Endothelial cell of umbilical vein (primary cell): ENCODE measurements at regions not wholly inside any gene's neighbourhood (a gene's known extent, or its start where the extent isn't known, plus 50 kb on each side); places are given as distances from the start of the nearest gene placed in this dataset.

Experiments
- BruUV-seq: library from RNA; stranded (reverse); fragments of 400-500 nt; replicated peaks from 2 replicates; lab custom pipeline; 2021; lab: Mats Ljungman, UMichigan
- CTCF ChIA-PET: fragments of 300-600, 350-600 bp; sonication (Branson Sonifier 250); formaldehyde crosslinking; loops from one replicate; lab custom pipeline; 2021; ENCODE audit warnings: antibody characterized with exemption, inconsistent platforms; lab: Charles Lee
- POLR2A ChIA-PET: fragments of 300-600, 350-600 bp; sonication (Branson Sonifier 250); formaldehyde crosslinking; loops from one replicate; lab custom pipeline; 2021; ENCODE audit warnings: antibody characterized with exemption, inconsistent platforms; lab: Charles Lee
- DNase-seq: peaks from one replicate; pipeline ENCODE4 v3.0.0-alpha.2; 2011; ENCODE audit warnings: low read depth, low spot score
- FAIRE-seq: peaks from 2 replicates; lab custom pipeline; 2011; peaks lifted over from hg19 to GRCh38; lab: Jason Lieb, UNC
- H2AFZ ChIP-seq: 2 replicates; pipeline ENCODE4 v1.6.0; 2012; ENCODE audit warnings: low read depth, low read length, control low read depth, inconsistent platforms
- H3K27ac ChIP-seq: 2 replicates; pipeline ENCODE4 v1.5.1; 2011; ENCODE audit warnings: low read depth, mild to moderate bottlenecking, control low read depth, low read length, moderate library complexity; ENCODE audit not compliant: insufficient read depth
- H3K27me3 ChIP-seq, 2 experiments: 2 replicates each; pipeline versions ENCODE4 v1.6.0 to v1.6.1; 2011; ENCODE audit warnings: low read length in 2 of 2, mixed read lengths in 1 of 2; ENCODE audit not compliant: control insufficient read depth in 2 of 2, insufficient read depth in 2 of 2
- H3K36me3 ChIP-seq, 2 experiments: 2 replicates in 1 of 2; 3 replicates in 1 of 2; pipeline ENCODE4 v1.5.1; 2011; ENCODE audit warnings: low read length in 2 of 2, mild to moderate bottlenecking in 1 of 2, moderate library complexity in 1 of 2; ENCODE audit not compliant: control insufficient read depth in 2 of 2, insufficient read depth in 2 of 2; ENCODE audit errors: extremely low read depth in 1 of 2
- H3K4me1 ChIP-seq: 3 replicates; pipeline ENCODE4 v1.5.1; 2011; ENCODE audit warnings: mild to moderate bottlenecking, low read length; ENCODE audit not compliant: control insufficient read depth, insufficient read depth; ENCODE audit errors: extremely low read depth
- H3K4me2 ChIP-seq: 2 replicates; pipeline ENCODE4 v1.6.1; 2011; ENCODE audit warnings: low read length, control low read depth, mixed read lengths; ENCODE audit not compliant: insufficient read depth
- H3K4me3 ChIP-seq, 3 experiments: fragments of 200-600 bp in 1 of 3; sonication (generic), shearing (Covaris generic) in 1 of 3; replicated peaks in 1 of 3; 2 replicates each; pipeline ENCODE4 v1.5.1; 2011 to 2016; ENCODE audit warnings: control low read depth in 3 of 3, low read length in 3 of 3, mild to moderate bottlenecking in 2 of 3, inconsistent platforms in 1 of 3, low read depth in 1 of 3, moderate library complexity in 1 of 3; ENCODE audit not compliant: insufficient read depth in 1 of 3
- H3K79me2 ChIP-seq: 2 replicates; pipeline ENCODE4 v1.6.0; 2012; ENCODE audit warnings: low read length, inconsistent platforms; ENCODE audit not compliant: control insufficient read depth, insufficient read depth
- H3K9ac ChIP-seq: replicated peaks from 2 replicates; pipeline ENCODE3; 2011; ENCODE audit warnings: low read length, control low read depth; ENCODE audit not compliant: insufficient read depth; ENCODE audit errors: extremely low read depth
- H3K9me1 ChIP-seq: replicated peaks from 3 replicates; pipeline ENCODE4 v1.6.0; 2011; ENCODE audit warnings: mild to moderate bottlenecking, low read length; ENCODE audit not compliant: control insufficient read depth, insufficient read depth; ENCODE audit errors: extremely low read depth
- H3K9me3 ChIP-seq: replicated peaks from 2 replicates; pipeline ENCODE4 v1.5.1; 2012; ENCODE audit warnings: low read length, inconsistent platforms; ENCODE audit not compliant: control insufficient read depth, insufficient read depth
- H4K20me1 ChIP-seq: replicated peaks from 2 replicates; pipeline ENCODE3; 2011; ENCODE audit warnings: mild to moderate bottlenecking, low read length; ENCODE audit not compliant: control insufficient read depth, insufficient read depth; ENCODE audit errors: extremely low read depth
- EZH2 ChIP-seq: IDR thresholded peaks from 2 replicates; pipeline ENCODE4 v1.6.1; 2012; ENCODE audit warnings: borderline replicate concordance, low read depth, mild to moderate bottlenecking, moderate library complexity, low read length, inconsistent platforms; ENCODE audit not compliant: severe bottlenecking
- FOS ChIP-seq: IDR thresholded peaks from 2 replicates; pipeline ENCODE4 v1.6.1; 2011; ENCODE audit warnings: mild to moderate bottlenecking, low read length, moderate library complexity, borderline replicate concordance; ENCODE audit not compliant: insufficient read depth
- GATA2 ChIP-seq: IDR thresholded peaks from 2 replicates; pipeline ENCODE4 v1.7.0; 2011; ENCODE audit warnings: low read depth, mild to moderate bottlenecking, moderate library complexity, mixed read lengths, low read length; ENCODE audit not compliant: insufficient read length, insufficient read depth
- JUN ChIP-seq: IDR thresholded peaks from 2 replicates; pipeline ENCODE4 v1.6.1; 2011; ENCODE audit warnings: borderline replicate concordance, low read depth; ENCODE audit not compliant: insufficient read length, insufficient read depth
- MYC ChIP-seq: IDR thresholded peaks from one replicate; pipeline ENCODE4 v1.6.1; 2011; ENCODE audit warnings: mild to moderate bottlenecking, low read depth, low read length
- POLR2A ChIP-seq: IDR thresholded peaks from 2 replicates; pipeline ENCODE4 v1.6.1; 2012; ENCODE audit warnings: low read depth, mild to moderate bottlenecking, control low read depth, low read length
- POLR2AphosphoS5 ChIP-seq: IDR thresholded peaks from 2 replicates; pipeline ENCODE4 v1.6.1; 2012; ENCODE audit warnings: low read depth, mild to moderate bottlenecking, control low read depth, low read length, moderate library complexity; ENCODE audit not compliant: insufficient read depth
- dilution Hi-C: fragments of 300-500 bp; cut with MboI; formaldehyde crosslinking; loops from one replicate; pipeline ENCODE4 v1.15.0; 2019; ENCODE audit warnings: low sequenced_read_pairs; ENCODE audit not compliant: extremely low pct_ligation_motif_present
- intact Hi-C: fragments of 100-400 bp; cut with micrococcal nuclease; formaldehyde crosslinking; loops from one replicate; pipeline ENCODE4 v1.10.0; 2022
- TF ChIP-seq, protein P1 (sequence below), 2 donors: IDR thresholded peaks; 1 replicate in 1 of 2; 2 replicates in 1 of 2; pipeline ENCODE4 v1.5.1; 2011; ENCODE audit warnings: low read length in 2 of 2, mild to moderate bottlenecking in 2 of 2, moderate library complexity in 2 of 2, control low read depth in 1 of 2, inconsistent platforms in 1 of 2, low read depth in 1 of 2; ENCODE audit not compliant: insufficient read depth in 1 of 2; ENCODE audit errors: extremely low read depth in 1 of 2
- TF ChIP-seq, protein P2 (sequence below): IDR thresholded peaks from 2 replicates; pipeline ENCODE4 v1.6.1; 2011; ENCODE audit not compliant: insufficient read depth, insufficient read length

DNA sequence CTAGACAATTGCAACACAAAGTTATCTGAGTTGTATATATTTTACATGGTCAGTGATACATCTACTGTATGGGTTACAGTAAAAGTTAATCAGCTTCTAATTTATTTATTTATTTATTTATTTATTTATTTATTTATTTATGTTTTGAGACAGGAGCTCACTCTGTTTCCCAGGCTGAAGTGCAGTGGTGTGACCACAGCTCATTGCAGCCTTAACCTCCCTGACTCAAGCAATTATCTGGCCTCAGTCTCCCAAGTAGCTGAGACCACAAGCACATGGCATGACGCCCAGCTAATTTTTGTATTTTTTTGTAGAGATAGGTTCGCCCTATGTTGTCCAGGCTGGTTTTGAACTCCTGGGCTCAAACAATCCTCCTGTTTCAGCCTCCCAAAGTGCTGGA lies 241.6 kb downstream of the PTPRC start:
- Histone ChIP-seq H3K4me3 (no peak overlapping the region), H4K20me1 (peaks cover 7% of the 10 kb centered on the region), H3K36me3 (peaks cover 0 to 13% of the 10 kb centered on the region in 2 experiments), H3K9me1 (no peaks in the 10 kb centered on the region), H3K9me3 (no peaks in the 10 kb centered on the region), H3K9ac (no peak overlapping the region), H3K79me2 (peaks cover 72% of the 10 kb centered on the region), H3K27ac (peak overlapping the region; percentile 58), H3K4me2 (peak overlapping the region; percentile 54), H2AFZ (no peak overlapping the region), H3K27me3 (no peaks in the 10 kb centered on the region), H3K4me1 (peaks cover 15% of the 10 kb centered on the region)
- POLR2A ChIA-PET: interaction anchor here (1.3 kb wide), 1 partner anchor 12 kb away, joined by 5 read pairs; no protein-coding TSS in a partner anchor
- BruUV-seq: no TSS peak
- intact Hi-C loops (no loop called here), dilution Hi-C loops (no loop called here)
- no peak for TF ChIP-seq POLR2A
- TF ChIP-seq, protein P1, sequence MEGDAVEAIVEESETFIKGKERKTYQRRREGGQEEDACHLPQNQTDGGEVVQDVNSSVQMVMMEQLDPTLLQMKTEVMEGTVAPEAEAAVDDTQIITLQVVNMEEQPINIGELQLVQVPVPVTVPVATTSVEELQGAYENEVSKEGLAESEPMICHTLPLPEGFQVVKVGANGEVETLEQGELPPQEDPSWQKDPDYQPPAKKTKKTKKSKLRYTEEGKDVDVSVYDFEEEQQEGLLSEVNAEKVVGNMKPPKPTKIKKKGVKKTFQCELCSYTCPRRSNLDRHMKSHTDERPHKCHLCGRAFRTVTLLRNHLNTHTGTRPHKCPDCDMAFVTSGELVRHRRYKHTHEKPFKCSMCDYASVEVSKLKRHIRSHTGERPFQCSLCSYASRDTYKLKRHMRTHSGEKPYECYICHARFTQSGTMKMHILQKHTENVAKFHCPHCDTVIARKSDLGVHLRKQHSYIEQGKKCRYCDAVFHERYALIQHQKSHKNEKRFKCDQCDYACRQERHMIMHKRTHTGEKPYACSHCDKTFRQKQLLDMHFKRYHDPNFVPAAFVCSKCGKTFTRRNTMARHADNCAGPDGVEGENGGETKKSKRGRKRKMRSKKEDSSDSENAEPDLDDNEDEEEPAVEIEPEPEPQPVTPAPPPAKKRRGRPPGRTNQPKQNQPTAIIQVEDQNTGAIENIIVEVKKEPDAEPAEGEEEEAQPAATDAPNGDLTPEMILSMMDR (IDR thresholded peaks at IDR 0.05; ENCODE audit: extremely low read depth in 1 of 2, insufficient read depth in 1 of 2, low read depth in 1 of 2, low read length in 2 of 2): no peak
- TF ChIP-seq POLR2AphosphoS5: no peak
- TF ChIP-seq JUN: no peak
- TF ChIP-seq FOS: no peak
- TF ChIP-seq MYC: no peak
- TF ChIP-seq, protein P2, sequence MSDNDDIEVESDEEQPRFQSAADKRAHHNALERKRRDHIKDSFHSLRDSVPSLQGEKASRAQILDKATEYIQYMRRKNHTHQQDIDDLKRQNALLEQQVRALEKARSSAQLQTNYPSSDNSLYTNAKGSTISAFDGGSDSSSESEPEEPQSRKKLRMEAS: no peak
- TF ChIP-seq EZH2: no peak
- TF ChIP-seq GATA2: no peak
- CTCF ChIA-PET: interaction anchor here (0.8 to 1.5 kb wide), 4 partner anchors 13 to 233 kb away, joined by 3 to 4 read pairs (median 4); no protein-coding TSS in a partner anchor
- FAIRE-seq: peak; percentile 44
- no peak for DNase-seq
